ENCODE measurements at regions not wholly inside any gene's neighbourhood (a gene's known extent, or its start where the extent isn't known, plus 50 kb on each side); places are given as distances from the start of the nearest gene placed in this dataset.
A peak's percentile ranks its signal among the peaks of the same experiment; 100 is the strongest.

GRCh38 chr22:25353516-25354445 is 134.3 kb downstream of the CRYBB2 start:
- ATAC-seq (replicated peaks; ENCODE audit: extremely low read depth, poor library complexity, severe bottlenecking) (no peak), DNase-seq (ENCODE audit: low spot score in 2 of 2) (no peak)
- no peak overlapping the region for H3K27ac Mint-ChIP-seq (ENCODE audit: low read depth)
- H3K4me3 Mint-ChIP-seq, result no peak overlapping the region
- H3K9me3 Mint-ChIP-seq, result no peaks in the 10 kb centered on the region
- no peaks in the 10 kb centered on the region for H3K4me1 Mint-ChIP-seq
- H3K27me3 Mint-ChIP-seq, result no peaks in the 10 kb centered on the region
- peaks cover 41% of the 10 kb centered on the region for H3K36me3 Mint-ChIP-seq (ENCODE audit: insufficient read depth)

- Mint-ChIP-seq H3K27me3 (no peaks in the 10 kb centered on the region), H3K4me1 (no peaks in the 10 kb centered on the region), H3K9me3 (no peaks in the 10 kb centered on the region), H3K36me3 (ENCODE audit: insufficient read depth) (peaks cover 42% of the 10 kb centered on the region), H3K27ac (ENCODE audit: low read depth) (no peak overlapping the region), H3K4me3 (no peak overlapping the region)
- ATAC-seq (replicated peaks; ENCODE audit: extremely low read depth, poor library complexity, severe bottlenecking) (no peak), DNase-seq (ENCODE audit: low spot score in 2 of 2) (no peak)
Measured at GRCh38 chr22:25354456-25354855, 135.0 kb downstream of the CRYBB2 start.

DNA sequence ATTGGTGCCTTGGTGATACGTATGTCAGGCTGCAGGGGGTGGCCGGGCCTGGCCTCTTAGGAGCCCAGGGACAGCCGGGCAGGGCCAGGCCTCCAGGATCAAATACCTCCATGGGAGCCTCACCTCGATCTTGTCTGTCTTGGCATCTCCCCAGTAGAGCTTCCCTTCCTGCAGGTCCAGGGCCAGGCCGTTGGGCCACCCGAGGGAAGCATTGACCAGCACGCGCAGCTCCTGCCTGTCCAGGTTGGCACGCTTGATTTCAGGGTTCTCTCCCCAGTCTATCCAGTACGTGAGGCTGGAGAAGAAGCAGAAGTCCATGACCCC is 137.7 kb downstream of the CRYBB2 start:
- no peaks in the 10 kb centered on the region for H3K27me3 Mint-ChIP-seq
- peaks cover 35% of the 10 kb centered on the region for H3K36me3 Mint-ChIP-seq (ENCODE audit: insufficient read depth)
- H3K4me3 Mint-ChIP-seq, result no peak overlapping the region
- H3K27ac Mint-ChIP-seq (ENCODE audit: low read depth), result no peak overlapping the region
- H3K4me1 Mint-ChIP-seq, result peaks cover 1% of the 10 kb centered on the region
- no peaks in the 10 kb centered on the region for H3K9me3 Mint-ChIP-seq
- ATAC-seq (replicated peaks; ENCODE audit: extremely low read depth, poor library complexity, severe bottlenecking), result no peak
- no peak for DNase-seq (ENCODE audit: low spot score in 2 of 2)

DNA sequence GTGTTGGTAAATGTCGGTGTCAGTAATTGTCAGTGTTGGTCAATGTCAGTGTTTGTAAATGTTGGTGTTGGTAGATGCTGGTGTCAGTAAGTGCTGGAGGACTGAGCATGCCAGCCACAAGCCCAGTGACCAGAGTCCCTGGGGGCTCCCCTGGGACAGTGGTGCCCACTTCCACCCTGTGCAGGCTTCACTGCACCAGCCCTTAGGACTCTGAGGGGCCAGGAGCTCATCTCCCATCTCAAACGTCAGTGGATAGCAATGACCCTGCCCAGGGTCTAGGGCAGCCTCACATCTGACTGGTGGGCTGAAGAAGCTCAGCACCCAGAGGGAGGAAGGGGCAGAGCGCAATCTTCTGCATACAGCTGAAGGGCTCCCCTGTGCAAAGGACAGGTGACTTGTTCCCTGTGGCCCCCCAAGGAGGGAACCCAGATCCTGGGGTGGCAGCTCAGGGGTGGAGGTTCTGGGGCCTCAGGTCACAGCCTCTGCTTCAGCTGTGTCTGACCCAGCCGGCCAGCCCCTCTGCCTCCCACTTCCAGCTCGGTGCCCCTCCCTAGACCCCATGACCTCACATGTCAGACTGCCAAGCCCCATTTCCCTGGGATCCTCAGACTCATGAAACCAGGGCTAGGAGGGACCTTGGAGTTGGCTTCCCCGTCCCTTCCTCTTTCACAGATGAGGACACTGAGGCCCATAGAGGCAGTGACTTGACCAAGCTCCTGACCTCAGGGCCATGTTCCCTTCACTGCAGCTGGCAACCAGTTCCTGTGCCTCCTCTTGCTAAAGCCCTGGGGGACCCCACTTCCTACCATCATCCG is 138.4 kb downstream of the CRYBB2 start:
- no peak overlapping the region for H3K27ac Mint-ChIP-seq (ENCODE audit: low read depth)
- no peaks in the 10 kb centered on the region for H3K9me3 Mint-ChIP-seq
- no peak for ATAC-seq (replicated peaks; ENCODE audit: extremely low read depth, poor library complexity, severe bottlenecking)
- H3K27me3 Mint-ChIP-seq, result no peaks in the 10 kb centered on the region
- peaks cover 30% of the 10 kb centered on the region for H3K36me3 Mint-ChIP-seq (ENCODE audit: insufficient read depth)
- H3K4me1 Mint-ChIP-seq, result peaks cover 7% of the 10 kb centered on the region
- H3K4me3 Mint-ChIP-seq, result no peak overlapping the region
- no peak for DNase-seq (ENCODE audit: low spot score in 2 of 2)

DNA sequence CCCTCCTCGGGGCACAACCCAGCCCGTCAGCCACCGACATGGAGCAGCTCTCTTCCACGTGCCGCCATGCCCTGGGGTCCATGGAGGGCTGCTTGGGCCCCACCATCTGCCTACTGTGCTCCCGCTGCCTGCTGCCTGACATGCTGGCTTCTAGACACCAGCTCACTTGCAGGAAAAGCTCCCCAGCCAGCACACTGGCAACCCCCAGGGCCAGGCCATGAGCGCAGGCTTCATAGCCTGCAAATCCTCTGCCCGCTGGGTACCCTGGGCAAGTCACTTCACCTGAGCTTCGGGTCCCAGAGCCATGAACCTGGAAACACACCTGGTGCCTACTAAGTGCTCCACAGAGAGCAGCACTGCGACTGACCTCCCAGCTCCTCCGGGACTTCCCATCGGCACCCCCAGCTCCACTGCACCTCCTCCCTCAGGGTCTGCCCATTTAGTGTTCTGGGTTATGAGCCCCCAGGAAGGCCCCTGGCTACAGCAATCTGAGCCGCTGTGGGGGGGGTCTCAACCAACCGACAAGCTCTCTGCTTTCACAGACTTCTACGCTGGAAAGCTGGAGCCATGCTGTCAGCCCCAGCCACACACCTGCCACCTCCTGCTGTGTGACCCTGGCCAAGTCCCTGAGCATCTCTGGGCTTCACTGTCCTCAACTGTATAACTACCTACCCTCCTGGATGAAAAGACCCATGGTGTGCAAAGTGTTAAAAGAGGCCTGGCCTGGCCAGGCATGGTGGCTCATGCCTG is 139.2 kb downstream of the CRYBB2 start:
- Mint-ChIP-seq H3K36me3 (ENCODE audit: insufficient read depth) (peaks cover 26% of the 10 kb centered on the region), H3K27me3 (no peaks in the 10 kb centered on the region), H3K9me3 (no peaks in the 10 kb centered on the region), H3K27ac (ENCODE audit: low read depth) (no peak overlapping the region), H3K4me3 (no peak overlapping the region), H3K4me1 (peaks cover 7% of the 10 kb centered on the region)
- DNase-seq (ENCODE audit: low spot score in 2 of 2), result no peak
- no peak for ATAC-seq (replicated peaks; ENCODE audit: extremely low read depth, poor library complexity, severe bottlenecking)

DNA sequence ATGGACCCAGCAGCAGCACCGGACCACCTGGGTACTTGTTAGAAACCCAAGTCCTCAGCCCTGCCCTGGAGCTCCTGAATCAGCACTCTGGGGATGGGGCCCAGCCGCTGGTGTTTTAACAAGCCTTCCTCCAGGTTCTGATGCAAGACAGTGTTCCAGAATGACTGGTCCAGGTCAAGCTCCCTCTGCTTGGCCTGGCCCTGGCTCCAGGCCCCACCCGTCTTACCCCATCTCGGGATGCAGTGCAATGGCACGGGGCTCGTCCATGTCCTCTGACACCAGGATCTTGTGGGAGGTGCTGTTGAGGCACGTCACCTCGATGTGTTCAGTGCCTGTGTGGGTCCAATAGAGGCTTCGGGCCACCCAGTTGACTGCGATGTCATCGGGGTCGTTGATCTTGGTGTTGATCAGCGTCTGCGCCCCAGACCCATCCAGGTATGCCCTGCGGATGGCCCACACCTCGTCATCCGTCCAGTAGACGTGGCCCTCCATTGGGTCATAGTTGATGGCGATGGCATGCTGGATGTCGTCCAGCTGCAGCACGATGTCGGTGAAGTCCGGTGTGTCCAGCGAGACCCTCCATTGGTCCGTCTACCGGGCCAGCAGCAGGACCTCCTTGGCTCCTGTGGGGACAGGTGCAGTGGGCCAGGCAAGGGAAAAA is 140.3 kb downstream of the CRYBB2 start:
- no peaks in the 10 kb centered on the region for H3K27me3 Mint-ChIP-seq
- no peaks in the 10 kb centered on the region for H3K9me3 Mint-ChIP-seq
- H3K27ac Mint-ChIP-seq (ENCODE audit: low read depth), result no peak overlapping the region
- peaks cover 7% of the 10 kb centered on the region for H3K4me1 Mint-ChIP-seq
- no peak for DNase-seq (ENCODE audit: low spot score in 2 of 2)
- no peak for ATAC-seq (replicated peaks; ENCODE audit: extremely low read depth, poor library complexity, severe bottlenecking)
- H3K4me3 Mint-ChIP-seq, result no peak overlapping the region
- H3K36me3 Mint-ChIP-seq (ENCODE audit: insufficient read depth), result peaks cover 17% of the 10 kb centered on the region

DNA sequence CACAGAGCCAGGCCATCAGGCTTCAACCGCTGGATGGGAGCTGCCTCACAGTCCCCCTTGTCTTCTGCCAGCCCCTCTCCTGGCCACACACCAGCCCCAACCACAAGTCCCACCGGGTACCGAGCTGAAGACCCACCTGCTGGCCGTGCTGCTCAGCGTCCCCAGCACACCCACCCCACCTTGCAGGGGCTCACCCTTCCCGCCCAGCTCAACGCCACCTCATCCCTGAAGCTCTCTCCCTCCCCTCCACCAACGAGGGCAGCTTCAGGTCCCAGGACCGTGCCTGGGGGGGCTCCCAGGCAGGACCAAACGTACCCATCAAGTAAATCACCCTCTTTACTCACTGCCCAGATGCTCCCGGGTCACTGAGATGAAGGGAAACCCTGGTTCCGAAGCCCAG is 141.0 kb downstream of the CRYBB2 start:
- Mint-ChIP-seq H3K4me1 (peaks cover 7% of the 10 kb centered on the region), H3K36me3 (ENCODE audit: insufficient read depth) (peaks cover 15% of the 10 kb centered on the region), H3K27me3 (no peaks in the 10 kb centered on the region), H3K4me3 (no peak overlapping the region), H3K27ac (ENCODE audit: low read depth) (no peak overlapping the region), H3K9me3 (no peaks in the 10 kb centered on the region)
- DNase-seq (ENCODE audit: low spot score in 2 of 2) (no peak), ATAC-seq (replicated peaks; ENCODE audit: extremely low read depth, poor library complexity, severe bottlenecking) (no peak)

- H3K27ac Mint-ChIP-seq (ENCODE audit: low read depth), result no peak overlapping the region
- no peak for DNase-seq (ENCODE audit: low spot score in 2 of 2)
- no peak overlapping the region for H3K4me3 Mint-ChIP-seq
- no peak for ATAC-seq (replicated peaks; ENCODE audit: extremely low read depth, poor library complexity, severe bottlenecking)
- H3K9me3 Mint-ChIP-seq, result no peaks in the 10 kb centered on the region
- H3K36me3 Mint-ChIP-seq (ENCODE audit: insufficient read depth), result peaks cover 15% of the 10 kb centered on the region
- H3K27me3 Mint-ChIP-seq, result no peaks in the 10 kb centered on the region
- H3K4me1 Mint-ChIP-seq, result peaks cover 7% of the 10 kb centered on the region
Measured at GRCh38 chr22:25360891-25361645, 141.6 kb downstream of the CRYBB2 start.

DNA sequence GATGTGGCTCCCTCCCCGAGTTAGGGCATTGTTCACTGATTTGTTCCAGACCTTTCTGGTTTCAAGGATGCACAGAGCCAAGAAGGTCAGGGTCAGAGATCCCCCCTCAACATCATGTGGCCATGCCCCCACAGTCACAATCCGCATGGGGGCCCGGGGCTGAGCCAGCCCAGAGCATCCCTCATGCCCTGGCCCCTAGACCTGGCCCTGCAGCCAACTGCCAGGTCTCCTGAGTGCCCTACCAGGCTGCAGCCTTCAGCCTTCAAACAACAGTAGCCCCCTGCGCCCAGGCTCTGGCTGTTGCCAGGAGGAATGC is 142.4 kb downstream of the CRYBB2 start:
- Mint-ChIP-seq H3K27ac (ENCODE audit: low read depth) (no peak overlapping the region), H3K4me3 (no peak overlapping the region), H3K9me3 (no peaks in the 10 kb centered on the region), H3K36me3 (ENCODE audit: insufficient read depth) (peaks cover 15% of the 10 kb centered on the region), H3K4me1 (peaks cover 7% of the 10 kb centered on the region), H3K27me3 (no peaks in the 10 kb centered on the region)
- no peak for ATAC-seq (replicated peaks; ENCODE audit: extremely low read depth, poor library complexity, severe bottlenecking)
- DNase-seq (ENCODE audit: low spot score in 2 of 2), result no peak

DNA sequence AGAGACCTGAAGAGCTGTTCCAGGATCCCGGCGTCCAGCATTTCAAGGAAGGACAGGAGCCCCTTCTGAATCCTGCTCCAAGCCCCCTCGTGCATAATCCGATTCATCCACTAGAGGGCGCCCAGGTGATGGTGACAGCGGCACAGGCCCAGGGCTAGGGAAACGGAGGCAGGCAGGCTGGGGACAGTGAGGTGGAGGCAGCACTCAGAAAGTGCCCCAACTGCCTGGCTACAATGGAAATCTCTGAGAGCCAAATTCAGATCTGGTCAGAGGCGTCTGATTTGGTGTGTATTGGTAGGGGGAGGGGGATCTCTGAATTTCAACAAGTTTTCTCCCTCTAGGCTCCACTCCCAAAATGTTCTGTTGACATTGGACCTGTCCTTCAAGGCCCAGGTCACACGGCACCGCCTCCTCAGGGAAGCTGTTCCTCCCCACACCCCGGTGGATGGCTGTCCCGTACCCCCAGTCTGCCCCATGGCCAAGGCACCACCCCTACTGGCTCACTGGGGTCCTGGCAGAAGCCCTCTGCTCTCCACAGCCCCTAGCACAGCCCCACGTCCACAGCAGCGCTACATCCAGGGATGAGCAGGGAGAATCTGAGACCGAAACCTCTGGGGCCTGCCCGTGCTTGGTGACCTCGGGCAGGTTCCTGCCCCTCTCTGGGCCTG is 142.9 kb downstream of the CRYBB2 start:
- peaks cover 10% of the 10 kb centered on the region for H3K4me1 Mint-ChIP-seq
- H3K36me3 Mint-ChIP-seq (ENCODE audit: insufficient read depth), result peaks cover 11% of the 10 kb centered on the region
- no peak overlapping the region for H3K27ac Mint-ChIP-seq (ENCODE audit: low read depth)
- no peak overlapping the region for H3K4me3 Mint-ChIP-seq
- peak; percentile 30 to 64 for DNase-seq (ENCODE audit: low spot score in 2 of 2)
- ATAC-seq (replicated peaks; ENCODE audit: extremely low read depth, poor library complexity, severe bottlenecking), result peak; percentile 46
- no peaks in the 10 kb centered on the region for H3K9me3 Mint-ChIP-seq
- H3K27me3 Mint-ChIP-seq, result no peaks in the 10 kb centered on the region

DNA sequence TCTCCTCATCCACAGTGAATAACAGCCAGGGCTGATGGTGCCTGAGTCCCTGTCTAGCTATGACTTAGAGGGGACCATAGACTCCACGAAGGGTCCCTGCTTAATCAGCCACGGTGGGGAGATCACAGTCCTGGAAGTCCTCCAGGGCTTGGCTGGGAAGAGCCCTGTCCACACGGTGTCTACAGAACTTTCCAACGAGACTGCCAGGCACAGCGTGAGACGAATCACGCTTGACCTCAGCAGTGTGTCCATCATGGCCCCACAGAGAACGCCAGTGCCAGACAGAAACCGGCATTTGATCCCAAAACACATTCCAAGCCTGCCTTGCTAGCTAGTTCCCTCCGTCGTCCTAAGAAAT is 143.4 kb downstream of the CRYBB2 start:
- Mint-ChIP-seq H3K36me3 (ENCODE audit: insufficient read depth) (peaks cover 8% of the 10 kb centered on the region), H3K27me3 (no peaks in the 10 kb centered on the region), H3K4me3 (no peak overlapping the region), H3K4me1 (peaks cover 15% of the 10 kb centered on the region), H3K27ac (ENCODE audit: low read depth) (no peak overlapping the region), H3K9me3 (no peaks in the 10 kb centered on the region)
- ATAC-seq (replicated peaks; ENCODE audit: extremely low read depth, poor library complexity, severe bottlenecking), result no peak
- DNase-seq (ENCODE audit: low spot score in 2 of 2), result no peak

Measured in central memory CD8-positive, alpha-beta T cell (primary cell).